Astrocyte (in vitro differentiated cells and primary cell): ENCODE measurements at regions not wholly inside any gene's neighbourhood (a gene's known extent, or its start where the extent isn't known, plus 50 kb on each side); places are given as distances from the start of the nearest gene placed in this dataset.

ENCODE experiments used
- DNase-seq: peaks from one replicate; pipeline ENCODE4 v3.0.0-alpha.2; 2010; ENCODE audit warnings: low read depth
- FAIRE-seq: peaks from 2 replicates; lab custom pipeline; 2011; peaks lifted over from hg19 to GRCh38; lab: Jason Lieb, UNC
- H2AFZ ChIP-seq: 2 replicates; pipeline ENCODE4 v1.6.0; 2012; ENCODE audit warnings: low read depth, low read length, inconsistent platforms
- H3K27ac ChIP-seq: 2 replicates; pipeline ENCODE4 v1.5.1; 2011; ENCODE audit warnings: low read depth, low read length, inconsistent platforms
- H3K27me3 ChIP-seq: 2 replicates; pipeline ENCODE4 v1.6.0; 2011; ENCODE audit warnings: low read length, inconsistent platforms; ENCODE audit not compliant: insufficient read depth
- H3K36me3 ChIP-seq: 2 replicates; pipeline ENCODE4 v1.5.1; 2011; ENCODE audit warnings: low read length, inconsistent platforms; ENCODE audit not compliant: insufficient read depth
- H3K4me1 ChIP-seq: 2 replicates; pipeline ENCODE4 v1.5.1; 2011; ENCODE audit warnings: low read length, inconsistent platforms; ENCODE audit not compliant: insufficient read depth
- H3K4me2 ChIP-seq: 2 replicates; pipeline ENCODE4 v1.6.0; 2012; ENCODE audit warnings: low read length, inconsistent platforms
- H3K4me3 ChIP-seq: 2 replicates; pipeline ENCODE4 v1.5.1; 2011; ENCODE audit warnings: low read depth, mild to moderate bottlenecking, low read length, inconsistent platforms; ENCODE audit not compliant: insufficient read depth
- H3K79me2 ChIP-seq: 2 replicates; pipeline ENCODE4 v1.6.0; 2012; ENCODE audit warnings: mild to moderate bottlenecking, low read length, inconsistent platforms; ENCODE audit not compliant: insufficient read depth
- H3K9ac ChIP-seq: 2 replicates; pipeline ENCODE4 v1.6.0; 2012; ENCODE audit warnings: mild to moderate bottlenecking, low read length, inconsistent platforms
- H3K9me3 ChIP-seq: 2 replicates; pipeline ENCODE4 v1.5.1; 2012; ENCODE audit warnings: low read depth, mild to moderate bottlenecking, low read length, inconsistent platforms; ENCODE audit not compliant: insufficient read depth
- H4K20me1 ChIP-seq: 2 replicates; pipeline ENCODE4 v1.6.0; 2012; ENCODE audit warnings: low read length, inconsistent platforms; ENCODE audit not compliant: insufficient read depth
- H3K27ac Mint-ChIP-seq: one replicate; pipeline ENCODE4 v1.8.0; 2021; ENCODE audit warnings: mild to moderate bottlenecking, mixed read lengths; ENCODE audit not compliant: unreplicated experiment
- H3K27me3 Mint-ChIP-seq: one replicate; pipeline ENCODE4 v1.8.0; 2021; ENCODE audit warnings: low read depth, mixed read lengths; ENCODE audit not compliant: unreplicated experiment
- H3K36me3 Mint-ChIP-seq: one replicate; pipeline ENCODE4 v1.8.0; 2021; ENCODE audit warnings: low read depth, mixed read lengths; ENCODE audit not compliant: unreplicated experiment
- H3K4me1 Mint-ChIP-seq: one replicate; pipeline ENCODE4 v1.8.0; 2021; ENCODE audit warnings: low read depth, mixed read lengths; ENCODE audit not compliant: unreplicated experiment
- H3K4me3 Mint-ChIP-seq: one replicate; pipeline ENCODE4 v1.8.0; 2021; ENCODE audit warnings: mild to moderate bottlenecking, moderate library complexity, mixed read lengths; ENCODE audit not compliant: unreplicated experiment
- H3K9me3 Mint-ChIP-seq: one replicate; pipeline ENCODE4 v1.8.0; 2021; ENCODE audit warnings: mild to moderate bottlenecking, mixed read lengths; ENCODE audit not compliant: unreplicated experiment
- EZH2 ChIP-seq: IDR thresholded peaks from 2 replicates; pipeline ENCODE4 v1.6.1; 2012; ENCODE audit warnings: mild to moderate bottlenecking, low read length, inconsistent platforms; ENCODE audit not compliant: insufficient read depth
- TF ChIP-seq, protein P1 (sequence below): IDR thresholded peaks from 2 replicates; pipeline ENCODE4 v1.5.1; 2011; ENCODE audit warnings: low read depth, mild to moderate bottlenecking, inconsistent platforms, low read length, moderate library complexity; ENCODE audit not compliant: insufficient read depth

DNA sequence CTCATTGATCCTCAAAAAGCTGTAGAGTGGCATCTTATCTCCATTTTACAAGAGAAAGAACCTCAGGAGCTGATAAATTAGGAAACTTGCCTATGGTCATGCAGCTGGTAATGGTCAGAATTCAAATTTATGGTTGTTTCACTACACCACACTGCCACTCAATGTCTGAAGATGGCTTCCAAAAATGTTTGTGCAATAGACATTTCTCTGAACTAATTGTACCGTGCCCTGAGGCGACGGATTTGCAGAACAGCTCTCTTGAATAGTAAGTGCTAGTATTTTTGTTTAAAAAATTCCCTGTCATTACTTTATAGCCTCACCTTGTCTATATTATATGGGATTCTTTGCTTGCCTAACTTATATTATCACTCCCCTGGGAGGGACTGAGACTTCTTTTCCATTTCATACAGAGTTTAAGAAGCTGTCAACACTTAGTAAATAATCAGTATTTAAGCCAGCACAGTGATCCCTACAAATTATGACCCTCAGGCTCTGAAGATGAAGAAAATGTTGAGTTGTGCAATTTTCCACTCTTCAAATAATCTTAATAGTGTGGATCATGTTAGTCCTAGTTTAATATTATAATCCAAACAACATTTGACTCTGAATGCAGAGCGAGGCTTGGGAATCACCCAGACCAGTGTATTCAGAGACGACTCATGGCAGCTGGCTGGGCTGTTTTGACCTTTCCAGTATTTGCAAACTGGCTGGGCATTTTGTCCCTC lies 346.6 kb downstream of the PTEN start:
- H2AFZ ChIP-seq = no peak overlapping the region
- no peak for FAIRE-seq
- peaks cover 8% of the 10 kb centered on the region for H3K4me1 Mint-ChIP-seq

DNA sequence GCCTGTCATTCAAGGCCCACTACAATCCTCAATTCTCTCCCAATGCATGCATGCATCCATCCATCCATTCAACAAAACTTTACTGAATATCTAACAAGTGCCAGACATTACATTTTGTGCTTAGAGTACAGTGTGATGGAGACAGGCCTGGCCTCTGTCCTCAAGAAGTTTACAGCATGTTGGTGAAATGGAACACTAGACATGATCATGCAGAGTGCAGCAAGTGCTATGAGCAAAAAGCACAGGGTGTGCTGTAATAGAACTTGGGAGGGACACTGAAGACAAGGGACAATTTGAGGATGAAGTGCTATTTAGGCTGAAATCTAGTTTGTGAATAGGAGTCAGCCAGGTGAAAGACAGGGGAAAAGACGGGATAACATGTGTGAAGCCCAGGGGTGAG lies 347.8 kb downstream of the PTEN start:
- Histone ChIP-seq H3K9ac (no peak overlapping the region), H3K36me3 (no peaks in the 10 kb centered on the region), H3K27me3 (no peaks in the 10 kb centered on the region), H4K20me1 (no peaks in the 10 kb centered on the region), H2AFZ (no peak overlapping the region), H3K4me2 (no peak overlapping the region), H3K27ac (no peak overlapping the region), H3K4me1 (no peaks in the 10 kb centered on the region), H3K79me2 (no peaks in the 10 kb centered on the region), H3K9me3 (no peaks in the 10 kb centered on the region), H3K4me3 (no peak overlapping the region)
- FAIRE-seq (no peak), DNase-seq (no peak)
- Mint-ChIP-seq H3K27me3 (peaks cover 3% of the 10 kb centered on the region), H3K4me3 (no peak overlapping the region), H3K4me1 (peaks cover 8% of the 10 kb centered on the region), H3K27ac (no peak overlapping the region), H3K9me3 (no peaks in the 10 kb centered on the region), H3K36me3 (no peaks in the 10 kb centered on the region)
- TF ChIP-seq EZH2 = no peak
- TF ChIP-seq, protein P1, sequence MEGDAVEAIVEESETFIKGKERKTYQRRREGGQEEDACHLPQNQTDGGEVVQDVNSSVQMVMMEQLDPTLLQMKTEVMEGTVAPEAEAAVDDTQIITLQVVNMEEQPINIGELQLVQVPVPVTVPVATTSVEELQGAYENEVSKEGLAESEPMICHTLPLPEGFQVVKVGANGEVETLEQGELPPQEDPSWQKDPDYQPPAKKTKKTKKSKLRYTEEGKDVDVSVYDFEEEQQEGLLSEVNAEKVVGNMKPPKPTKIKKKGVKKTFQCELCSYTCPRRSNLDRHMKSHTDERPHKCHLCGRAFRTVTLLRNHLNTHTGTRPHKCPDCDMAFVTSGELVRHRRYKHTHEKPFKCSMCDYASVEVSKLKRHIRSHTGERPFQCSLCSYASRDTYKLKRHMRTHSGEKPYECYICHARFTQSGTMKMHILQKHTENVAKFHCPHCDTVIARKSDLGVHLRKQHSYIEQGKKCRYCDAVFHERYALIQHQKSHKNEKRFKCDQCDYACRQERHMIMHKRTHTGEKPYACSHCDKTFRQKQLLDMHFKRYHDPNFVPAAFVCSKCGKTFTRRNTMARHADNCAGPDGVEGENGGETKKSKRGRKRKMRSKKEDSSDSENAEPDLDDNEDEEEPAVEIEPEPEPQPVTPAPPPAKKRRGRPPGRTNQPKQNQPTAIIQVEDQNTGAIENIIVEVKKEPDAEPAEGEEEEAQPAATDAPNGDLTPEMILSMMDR = no peak

More for the DNA sequence above, 346.6 kb downstream of the PTEN start:
- DNase-seq = no peak
- Histone ChIP-seq H3K4me2 (no peak overlapping the region), H3K27me3 (no peaks in the 10 kb centered on the region), H3K4me1 (no peaks in the 10 kb centered on the region), H3K36me3 (no peaks in the 10 kb centered on the region), H3K79me2 (no peaks in the 10 kb centered on the region), H4K20me1 (no peaks in the 10 kb centered on the region), H3K4me3 (no peak overlapping the region), H3K9me3 (no peaks in the 10 kb centered on the region), H3K27ac (no peak overlapping the region), H3K9ac (no peak overlapping the region)
- Mint-ChIP-seq H3K9me3 (no peaks in the 10 kb centered on the region), H3K27me3 (peaks cover 3% of the 10 kb centered on the region), H3K36me3 (no peaks in the 10 kb centered on the region), H3K27ac (no peak overlapping the region), H3K4me3 (no peak overlapping the region)
- TF ChIP-seq, protein P1 = no peak
- no peak for TF ChIP-seq EZH2

- TF ChIP-seq, protein P1 = no peak
- no peak for TF ChIP-seq EZH2
These were observed 348.6 kb downstream of the PTEN start for GRCh38 chr10:88212069-88212468.

More at GRCh38 chr10:88212069-88212468, 348.6 kb downstream of the PTEN start:
- Histone ChIP-seq H2AFZ (no peak overlapping the region), H3K4me1 (no peaks in the 10 kb centered on the region), H3K9ac (no peak overlapping the region), H3K4me3 (no peak overlapping the region), H3K27me3 (no peaks in the 10 kb centered on the region), H3K79me2 (no peaks in the 10 kb centered on the region), H3K36me3 (no peaks in the 10 kb centered on the region), H3K9me3 (no peaks in the 10 kb centered on the region), H4K20me1 (no peaks in the 10 kb centered on the region), H3K27ac (no peak overlapping the region), H3K4me2 (no peak overlapping the region)
- Mint-ChIP-seq H3K27ac (no peak overlapping the region), H3K4me3 (no peak overlapping the region), H3K9me3 (no peaks in the 10 kb centered on the region), H3K27me3 (peaks cover 3% of the 10 kb centered on the region), H3K36me3 (no peaks in the 10 kb centered on the region), H3K4me1 (peaks cover 8% of the 10 kb centered on the region)
- FAIRE-seq = no peak
- DNase-seq = no peak
